Gastrocnemius medialis (tissue), 4 donors: ENCODE measurements at regions not wholly inside any gene's neighbourhood (a gene's known extent, or its start where the extent isn't known, plus 50 kb on each side); places are given as distances from the start of the nearest gene placed in this dataset.

Experiments used
- ATAC-seq, 2 donors: fragments of 150-250 bp; one replicate each; pipeline ENCODE4 v1.9.1; 2016
- DNase-seq, 2 donors: peaks; one replicate each; pipeline ENCODE4 v3.0.0-alpha.2; 2019
- H3K27ac ChIP-seq, 4 donors: fragments of 200-600 bp; sonication (generic); 1 replicate in 1 of 4; 2 replicates in 3 of 4; pipeline ENCODE4 v1.5.1; 2016 to 2018; ENCODE audit warnings: mild to moderate bottlenecking in 2 of 4, moderate library complexity in 1 of 4
- H3K27me3 ChIP-seq, 3 donors: fragments of 200-600 bp; sonication (generic) in 2 of 3; 1 replicate in 1 of 3; 2 replicates in 2 of 3; pipeline versions ENCODE4 v1.5.1 to v1.6.0; 2016 to 2019; ENCODE audit warnings: mild to moderate bottlenecking in 1 of 3, moderate library complexity in 1 of 3
- H3K36me3 ChIP-seq, 2 donors: fragments of 200-600 bp; sonication (generic) in 1 of 2; one replicate each; pipeline ENCODE4 v1.5.1; 2017 to 2018
- H3K4me1 ChIP-seq, 2 donors: fragments of 200-600 bp; sonication (generic) in 1 of 2; one replicate each; pipeline ENCODE4 v1.5.1; 2016 to 2017; ENCODE audit warnings: mild to moderate bottlenecking in 2 of 2
- H3K4me3 ChIP-seq, 4 donors: fragments of 200-600 bp; sonication (generic) in 3 of 4; 1 replicate in 1 of 4; 2 replicates in 3 of 4; pipeline ENCODE4 v1.5.1; 2016 to 2019; ENCODE audit warnings: mild to moderate bottlenecking in 2 of 4
- H3K9me3 ChIP-seq, 3 donors: fragments of 200-600 bp; sonication (generic) in 2 of 3; 1 replicate in 1 of 3; 2 replicates in 2 of 3; pipeline ENCODE4 v1.5.1; 2016 to 2019
- POLR2A ChIP-seq, 2 donors: fragments of 450-650 bp; IDR thresholded peaks; one replicate each; pipeline ENCODE4 v1.6.1; 2017; ENCODE audit warnings: antibody characterized with exemption in 2 of 2, mild to moderate bottlenecking in 2 of 2, moderate library complexity in 2 of 2
- in situ Hi-C, 4 donors: fragments of 200-750 bp; cut with MboI; loops; one replicate each; pipeline versions ENCODE4 v1.15.0 to v1.8.0; 2017; ENCODE audit warnings: low sequenced_read_pairs in 4 of 4
- intact Hi-C: fragments of 100-400 bp; cut with DNase I; formaldehyde crosslinking; loops from one replicate; pipeline ENCODE4 v1.15.1; 2023; ENCODE audit warnings: low total_unique reads
- TF ChIP-seq, protein P1 (sequence below), 5 experiments: fragments of 450-650 bp in 3 of 5; fragments of 200-600 bp in 2 of 5; sonication (generic) in 2 of 5; IDR thresholded peaks in 4 of 5; conservative IDR thresholded peaks in 1 of 5; 1 replicate in 4 of 5; 2 replicates in 1 of 5; pipeline ENCODE4 v1.5.1; 2016 to 2019; ENCODE audit warnings: antibody characterized with exemption in 5 of 5, mild to moderate bottlenecking in 3 of 5, moderate library complexity in 3 of 5

DNA sequence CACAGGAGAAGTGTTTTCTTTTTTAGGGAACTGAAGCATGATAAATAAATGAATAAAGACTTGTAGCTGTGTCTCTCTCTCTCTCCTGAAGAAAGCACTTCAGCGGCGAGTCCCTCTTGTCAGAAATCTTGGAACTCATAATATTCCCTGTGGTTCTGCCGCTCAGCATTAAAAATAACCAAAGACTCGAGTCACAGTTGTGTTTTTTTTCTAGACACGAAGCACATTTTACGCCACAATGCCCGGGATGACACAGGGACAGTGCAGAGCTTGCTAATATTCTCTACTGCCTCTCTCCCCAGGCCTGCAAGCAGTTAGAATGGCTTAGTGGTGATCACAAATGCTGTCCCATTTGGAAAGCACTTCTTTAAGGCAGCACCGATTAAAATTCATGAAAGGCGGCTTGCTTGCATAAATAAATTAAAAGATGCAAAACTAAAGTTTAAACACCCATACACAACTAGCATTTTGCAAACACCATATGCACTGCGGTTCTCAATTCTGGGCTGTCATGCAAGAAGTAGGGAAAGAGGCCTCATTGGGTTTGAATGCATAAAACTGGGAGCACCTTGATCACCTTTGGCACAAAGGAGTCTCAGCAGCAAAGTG is 597.4 kb downstream of the SOX6 start:
- in situ Hi-C loops (no loop called here), intact Hi-C loops (no loop called here)
- H3K4me1 ChIP-seq = peaks cover 0 to 6% of the 10 kb centered on the region in 2 donors
- no peak overlapping the region for H3K4me3 ChIP-seq
- no peaks in the 10 kb centered on the region for H3K36me3 ChIP-seq
- no peaks in the 10 kb centered on the region for H3K9me3 ChIP-seq
- no peak for TF ChIP-seq POLR2A (IDR thresholded peaks at IDR 0.05)
- TF ChIP-seq, protein P1, sequence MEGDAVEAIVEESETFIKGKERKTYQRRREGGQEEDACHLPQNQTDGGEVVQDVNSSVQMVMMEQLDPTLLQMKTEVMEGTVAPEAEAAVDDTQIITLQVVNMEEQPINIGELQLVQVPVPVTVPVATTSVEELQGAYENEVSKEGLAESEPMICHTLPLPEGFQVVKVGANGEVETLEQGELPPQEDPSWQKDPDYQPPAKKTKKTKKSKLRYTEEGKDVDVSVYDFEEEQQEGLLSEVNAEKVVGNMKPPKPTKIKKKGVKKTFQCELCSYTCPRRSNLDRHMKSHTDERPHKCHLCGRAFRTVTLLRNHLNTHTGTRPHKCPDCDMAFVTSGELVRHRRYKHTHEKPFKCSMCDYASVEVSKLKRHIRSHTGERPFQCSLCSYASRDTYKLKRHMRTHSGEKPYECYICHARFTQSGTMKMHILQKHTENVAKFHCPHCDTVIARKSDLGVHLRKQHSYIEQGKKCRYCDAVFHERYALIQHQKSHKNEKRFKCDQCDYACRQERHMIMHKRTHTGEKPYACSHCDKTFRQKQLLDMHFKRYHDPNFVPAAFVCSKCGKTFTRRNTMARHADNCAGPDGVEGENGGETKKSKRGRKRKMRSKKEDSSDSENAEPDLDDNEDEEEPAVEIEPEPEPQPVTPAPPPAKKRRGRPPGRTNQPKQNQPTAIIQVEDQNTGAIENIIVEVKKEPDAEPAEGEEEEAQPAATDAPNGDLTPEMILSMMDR (IDR thresholded peaks at IDR 0.05 in 4 of 5, conservative IDR thresholded peaks at IDR 0.05 in 1 of 5) = no peak
- ATAC-seq = no peak
- H3K27ac ChIP-seq = no peak overlapping the region
- H3K27me3 ChIP-seq = no peaks in the 10 kb centered on the region
- no peak for DNase-seq

DNA sequence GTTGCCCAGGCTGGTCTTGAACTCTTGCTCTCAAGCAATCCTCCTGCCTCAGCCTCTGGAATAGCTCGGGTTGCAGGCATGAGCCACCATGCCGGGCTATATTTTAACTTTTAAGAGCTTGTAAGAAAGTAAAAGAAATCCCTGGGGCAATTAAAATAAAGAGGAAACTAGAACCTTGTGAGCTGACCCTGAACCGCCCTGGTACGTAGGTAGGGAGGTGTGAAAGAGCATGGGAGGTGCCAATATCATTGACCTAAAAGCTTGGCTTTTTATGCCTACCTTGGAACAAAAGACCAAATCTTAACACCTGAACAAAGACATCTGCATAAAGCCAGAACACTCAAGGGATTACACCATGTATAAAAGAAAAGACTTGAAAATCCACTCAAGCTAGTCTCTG is 595.1 kb downstream of the SOX6 start:
- peaks cover 0 to 7% of the 10 kb centered on the region in 2 donors for H3K4me1 ChIP-seq
- TF ChIP-seq, protein P1 (IDR thresholded peaks at IDR 0.05 in 4 of 5, conservative IDR thresholded peaks at IDR 0.05 in 1 of 5) = no peak
- no peak for TF ChIP-seq POLR2A (IDR thresholded peaks at IDR 0.05)
- no peaks in the 10 kb centered on the region for H3K27me3 ChIP-seq
- no peaks in the 10 kb centered on the region for H3K36me3 ChIP-seq
- intact Hi-C loops (no loop called here), in situ Hi-C loops (no loop called here)
- H3K9me3 ChIP-seq = no peaks in the 10 kb centered on the region
- H3K4me3 ChIP-seq = no peak overlapping the region
- DNase-seq (no peak), ATAC-seq (no peak)
- no peak overlapping the region for H3K27ac ChIP-seq

DNA sequence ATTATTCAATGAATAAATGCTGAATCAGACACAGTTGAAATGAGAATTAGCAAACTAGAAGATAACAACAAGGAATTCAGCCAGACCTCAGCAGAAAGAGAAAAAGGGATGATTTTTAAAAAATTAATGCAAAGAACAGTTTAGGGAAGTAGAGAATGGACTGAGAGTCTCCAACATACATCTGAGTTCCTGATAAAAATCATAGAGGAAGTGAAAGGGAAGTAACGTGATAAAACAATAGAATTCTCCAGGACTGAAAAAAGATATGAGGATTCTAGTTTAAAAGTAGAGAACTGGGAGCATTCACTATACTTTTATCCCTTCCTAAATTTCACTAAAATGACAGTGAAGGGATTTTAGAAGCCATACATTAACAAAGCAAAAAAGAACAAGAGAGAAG is 592.0 kb downstream of the SOX6 start:
- Histone ChIP-seq H3K36me3 (no peaks in the 10 kb centered on the region), H3K4me1 (peaks cover 0 to 7% of the 10 kb centered on the region in 2 donors), H3K27ac (no peak overlapping the region), H3K4me3 (no peak overlapping the region), H3K27me3 (no peaks in the 10 kb centered on the region), H3K9me3 (no peaks in the 10 kb centered on the region)
- intact Hi-C loops (no loop called here), in situ Hi-C loops (no loop called here)
- ATAC-seq (no peak), DNase-seq (no peak)
- TF ChIP-seq, protein P1 (IDR thresholded peaks at IDR 0.05 in 4 of 5, conservative IDR thresholded peaks at IDR 0.05 in 1 of 5) = no peak
- no peak for TF ChIP-seq POLR2A (IDR thresholded peaks at IDR 0.05)

DNA sequence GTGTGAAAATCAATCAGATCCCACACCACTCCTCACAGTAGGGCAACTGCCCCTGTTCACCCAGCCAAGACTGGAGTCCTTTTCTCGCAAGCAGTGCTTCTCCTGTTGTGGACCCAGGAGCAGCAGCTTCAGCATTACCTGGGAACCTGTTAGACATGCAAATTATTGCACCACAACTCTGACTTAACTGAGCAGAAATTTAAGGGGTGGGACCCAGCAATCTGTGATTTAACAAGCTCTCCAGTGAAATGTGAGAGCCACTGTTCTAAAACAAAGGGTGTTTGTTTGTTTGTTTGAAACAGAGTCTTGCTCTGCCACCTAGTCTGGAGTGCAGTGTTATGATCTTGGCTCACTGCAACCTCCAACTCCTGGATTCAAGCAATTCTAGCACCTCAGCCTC is 591.4 kb downstream of the SOX6 start:
- Histone ChIP-seq H3K27me3 (no peaks in the 10 kb centered on the region), H3K9me3 (no peaks in the 10 kb centered on the region), H3K36me3 (no peaks in the 10 kb centered on the region), H3K27ac (no peak overlapping the region), H3K4me3 (no peak overlapping the region), H3K4me1 (peaks cover 0 to 7% of the 10 kb centered on the region in 2 donors)
- TF ChIP-seq, protein P1 (IDR thresholded peaks at IDR 0.05 in 4 of 5, conservative IDR thresholded peaks at IDR 0.05 in 1 of 5) = no peak
- no peak for TF ChIP-seq POLR2A (IDR thresholded peaks at IDR 0.05)
- in situ Hi-C loops = no loop called here
- ATAC-seq (no peak), DNase-seq (no peak)
- intact Hi-C loops = no loop called here

DNA sequence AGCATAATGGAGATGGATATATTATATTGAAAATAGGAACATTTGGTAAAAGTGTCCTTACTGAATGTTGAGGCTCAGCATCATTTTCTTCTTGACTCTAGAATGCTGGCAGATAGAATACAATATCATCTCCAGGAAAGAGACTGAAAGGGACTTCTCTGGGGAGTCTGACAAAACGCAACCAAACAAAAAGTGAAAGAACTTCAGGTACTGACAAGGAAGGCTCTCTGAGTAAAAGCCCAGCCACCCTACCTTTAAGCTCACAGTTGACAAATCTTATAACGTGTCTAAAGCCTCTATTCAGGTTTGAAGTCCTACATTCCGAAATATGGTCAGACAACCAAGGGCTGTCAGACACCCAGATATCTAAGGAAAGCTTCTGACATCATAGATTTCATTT is 590.8 kb downstream of the SOX6 start:
- intact Hi-C loops = no loop called here
- TF ChIP-seq POLR2A (IDR thresholded peaks at IDR 0.05) = no peak
- TF ChIP-seq, protein P1 (IDR thresholded peaks at IDR 0.05 in 4 of 5, conservative IDR thresholded peaks at IDR 0.05 in 1 of 5) = no peak
- Histone ChIP-seq H3K4me3 (no peak overlapping the region), H3K36me3 (no peaks in the 10 kb centered on the region), H3K4me1 (peaks cover 0 to 7% of the 10 kb centered on the region in 2 donors), H3K27me3 (no peaks in the 10 kb centered on the region), H3K9me3 (no peaks in the 10 kb centered on the region), H3K27ac (no peak overlapping the region)
- DNase-seq (no peak), ATAC-seq (no peak)
- in situ Hi-C loops = no loop called here
